ENCODE measurements at regions not wholly inside any gene's neighbourhood (a gene's known extent, or its start where the extent isn't known, plus 50 kb on each side); places are given as distances from the start of the nearest gene placed in this dataset.

DNA sequence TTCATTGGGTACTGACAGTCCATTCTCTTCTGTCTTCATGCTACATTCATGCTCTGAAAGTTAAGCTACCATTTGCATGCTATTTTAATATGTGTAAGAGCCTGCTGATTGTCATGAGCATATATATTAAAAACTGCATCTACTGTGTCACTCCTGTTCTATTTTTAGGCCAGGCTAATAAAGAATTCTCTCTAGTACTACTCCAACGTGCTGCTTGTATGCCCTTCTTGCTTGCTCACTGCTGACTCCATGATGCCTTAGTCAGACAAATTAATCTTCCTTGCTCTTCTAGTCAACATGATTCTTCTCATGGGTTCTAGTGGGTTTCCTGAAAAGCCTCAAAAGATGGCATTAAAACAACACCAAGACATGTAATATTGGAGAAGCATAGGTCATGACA lies 1600.1 kb downstream of the DPP10 start:
- Mint-ChIP-seq H3K27me3 (ENCODE audit: low read depth in 2 of 2) (no peaks in the 10 kb centered on the region), H3K4me1 (no peaks in the 10 kb centered on the region), H3K4me3 (no peak overlapping the region), H3K36me3 (no peaks in the 10 kb centered on the region), H3K9me3 (peaks cover 20 to 33% of the 10 kb centered on the region in 2 donors), H3K27ac (no peak overlapping the region)
- intact Hi-C loops (cut with micrococcal nuclease), result no loop called here
- no peaks in the 10 kb centered on the region for H3K36me3 ChIP-seq (ENCODE audit: control insufficient read depth, insufficient read depth, low read length)
- H3K27me3 ChIP-seq (ENCODE audit: control insufficient read depth, insufficient read depth, low read length), result no peaks in the 10 kb centered on the region
- no peaks in the 10 kb centered on the region for H3K9me3 ChIP-seq (ENCODE audit: control insufficient read depth, insufficient read depth, low read length)
- TF ChIP-seq, protein P1, sequence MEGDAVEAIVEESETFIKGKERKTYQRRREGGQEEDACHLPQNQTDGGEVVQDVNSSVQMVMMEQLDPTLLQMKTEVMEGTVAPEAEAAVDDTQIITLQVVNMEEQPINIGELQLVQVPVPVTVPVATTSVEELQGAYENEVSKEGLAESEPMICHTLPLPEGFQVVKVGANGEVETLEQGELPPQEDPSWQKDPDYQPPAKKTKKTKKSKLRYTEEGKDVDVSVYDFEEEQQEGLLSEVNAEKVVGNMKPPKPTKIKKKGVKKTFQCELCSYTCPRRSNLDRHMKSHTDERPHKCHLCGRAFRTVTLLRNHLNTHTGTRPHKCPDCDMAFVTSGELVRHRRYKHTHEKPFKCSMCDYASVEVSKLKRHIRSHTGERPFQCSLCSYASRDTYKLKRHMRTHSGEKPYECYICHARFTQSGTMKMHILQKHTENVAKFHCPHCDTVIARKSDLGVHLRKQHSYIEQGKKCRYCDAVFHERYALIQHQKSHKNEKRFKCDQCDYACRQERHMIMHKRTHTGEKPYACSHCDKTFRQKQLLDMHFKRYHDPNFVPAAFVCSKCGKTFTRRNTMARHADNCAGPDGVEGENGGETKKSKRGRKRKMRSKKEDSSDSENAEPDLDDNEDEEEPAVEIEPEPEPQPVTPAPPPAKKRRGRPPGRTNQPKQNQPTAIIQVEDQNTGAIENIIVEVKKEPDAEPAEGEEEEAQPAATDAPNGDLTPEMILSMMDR (IDR thresholded peaks at IDR 0.05), result no peak
- no peaks in the 10 kb centered on the region for H3K4me1 ChIP-seq (ENCODE audit: control insufficient read depth, insufficient read depth, low read length)
- DNase-seq (no peak), ATAC-seq (no peak)
- H3K4me3 ChIP-seq (ENCODE audit: low read length), result no peak overlapping the region
- no peak overlapping the region for H3K27ac ChIP-seq (ENCODE audit: low read length)
- WGBS (ENCODE audit: insufficient coverage), result 61% methylated on average over 1 of the region's 1 CpG

DNA sequence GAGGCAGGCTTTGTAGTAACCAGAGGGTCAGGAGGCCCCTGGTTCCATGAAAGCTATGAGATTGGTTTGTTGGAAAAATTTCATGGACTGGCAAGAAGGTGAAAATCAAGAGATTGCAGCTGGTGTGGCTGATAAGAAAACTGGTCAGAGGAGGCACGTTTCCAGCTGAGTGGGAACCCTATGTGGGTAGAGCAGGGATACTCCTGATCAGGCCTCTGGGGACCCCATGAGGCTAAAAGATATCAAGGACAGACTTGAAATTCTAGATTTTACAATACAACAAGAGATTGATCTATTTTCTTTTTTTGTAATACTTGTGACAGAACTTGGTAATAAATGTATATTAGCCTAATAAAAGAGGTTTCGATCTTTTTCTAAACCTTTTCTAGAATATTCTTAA lies 1615.1 kb downstream of the DPP10 start:
- TF ChIP-seq, protein P1 (IDR thresholded peaks at IDR 0.05), result no peak
- H3K4me3 Mint-ChIP-seq, result no peak overlapping the region

GRCh38 chr2:116061023-116061422 lies 1618.6 kb downstream of the DPP10 start:
- Mint-ChIP-seq H3K4me1 (no peaks in the 10 kb centered on the region), H3K27me3 (ENCODE audit: low read depth in 2 of 2) (no peaks in the 10 kb centered on the region), H3K27ac (no peak overlapping the region), H3K9me3 (peaks cover 15 to 32% of the 10 kb centered on the region in 2 donors), H3K4me3 (no peak overlapping the region), H3K36me3 (no peaks in the 10 kb centered on the region)
- Histone ChIP-seq H3K4me1 (ENCODE audit: control insufficient read depth, insufficient read depth, low read length) (no peaks in the 10 kb centered on the region), H3K27me3 (ENCODE audit: control insufficient read depth, insufficient read depth, low read length) (no peaks in the 10 kb centered on the region), H3K4me3 (ENCODE audit: low read length) (no peak overlapping the region), H3K27ac (ENCODE audit: low read length) (no peak overlapping the region), H3K36me3 (ENCODE audit: control insufficient read depth, insufficient read depth, low read length) (no peaks in the 10 kb centered on the region), H3K9me3 (ENCODE audit: control insufficient read depth, insufficient read depth, low read length) (peaks cover 7% of the 10 kb centered on the region)
- no peak for DNase-seq
- 62% methylated on average over 4 of the region's 5 CpGs for WGBS (ENCODE audit: insufficient coverage)
- TF ChIP-seq, protein P1 (IDR thresholded peaks at IDR 0.05), result no peak
- intact Hi-C loops (cut with micrococcal nuclease), result no loop called here
- no peak for ATAC-seq

More for the DNA sequence above, 1615.1 kb downstream of the DPP10 start:
- H3K36me3 Mint-ChIP-seq, result no peaks in the 10 kb centered on the region
- H3K4me3 ChIP-seq (ENCODE audit: low read length), result no peak overlapping the region
- peaks cover 5% of the 10 kb centered on the region for H3K9me3 ChIP-seq (ENCODE audit: control insufficient read depth, insufficient read depth, low read length)
- H3K4me1 Mint-ChIP-seq, result no peaks in the 10 kb centered on the region
- WGBS (ENCODE audit: insufficient coverage), result 29% methylated on average over 1 of the region's 2 CpGs
- H3K4me1 ChIP-seq (ENCODE audit: control insufficient read depth, insufficient read depth, low read length), result no peaks in the 10 kb centered on the region
- H3K9me3 Mint-ChIP-seq, result peaks cover 10 to 20% of the 10 kb centered on the region in 2 donors
- intact Hi-C loops (cut with micrococcal nuclease), result no loop called here
- H3K27ac Mint-ChIP-seq, result no peak overlapping the region
- no peaks in the 10 kb centered on the region for H3K27me3 ChIP-seq (ENCODE audit: control insufficient read depth, insufficient read depth, low read length)
- H3K27me3 Mint-ChIP-seq (ENCODE audit: low read depth in 2 of 2), result no peaks in the 10 kb centered on the region
- H3K27ac ChIP-seq (ENCODE audit: low read length), result no peak overlapping the region
- no peak for DNase-seq
- no peak for ATAC-seq
- H3K36me3 ChIP-seq (ENCODE audit: control insufficient read depth, insufficient read depth, low read length), result no peaks in the 10 kb centered on the region

DNA sequence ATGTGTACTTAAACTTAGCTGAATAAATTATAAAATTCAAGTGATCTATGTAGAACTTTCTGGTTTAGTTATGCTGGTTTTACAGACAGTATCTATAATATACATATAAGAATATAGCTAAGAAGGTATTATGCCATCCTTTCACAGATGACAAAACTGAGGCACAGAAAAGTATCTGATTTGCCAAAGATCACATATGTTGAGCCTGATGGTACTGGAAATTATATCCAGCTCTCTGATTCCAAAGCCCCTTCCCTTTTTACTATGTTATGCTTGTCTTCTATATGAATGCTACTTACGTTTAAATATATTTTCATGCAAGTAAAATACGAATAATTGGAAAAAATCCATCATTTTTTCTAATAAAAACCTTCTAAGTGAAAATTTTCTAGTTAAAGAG lies 1631.3 kb downstream of the DPP10 start:
- ATAC-seq (no peak), DNase-seq (no peak)
- Mint-ChIP-seq H3K27me3 (ENCODE audit: low read depth in 2 of 2) (no peaks in the 10 kb centered on the region), H3K4me3 (no peak overlapping the region), H3K9me3 (peaks cover 9 to 22% of the 10 kb centered on the region in 2 donors), H3K36me3 (no peaks in the 10 kb centered on the region), H3K27ac (no peak overlapping the region), H3K4me1 (no peaks in the 10 kb centered on the region)
- Histone ChIP-seq H3K27me3 (ENCODE audit: control insufficient read depth, insufficient read depth, low read length) (no peaks in the 10 kb centered on the region), H3K27ac (ENCODE audit: low read length) (no peak overlapping the region), H3K36me3 (ENCODE audit: control insufficient read depth, insufficient read depth, low read length) (no peaks in the 10 kb centered on the region), H3K4me3 (ENCODE audit: low read length) (no peak overlapping the region), H3K9me3 (ENCODE audit: control insufficient read depth, insufficient read depth, low read length) (no peaks in the 10 kb centered on the region), H3K4me1 (ENCODE audit: control insufficient read depth, insufficient read depth, low read length) (no peaks in the 10 kb centered on the region)
- no CpG with 5 or more reads among the region's 2 CpGs for WGBS (ENCODE audit: insufficient coverage)
- intact Hi-C loops (cut with micrococcal nuclease), result no loop called here
- TF ChIP-seq, protein P1 (IDR thresholded peaks at IDR 0.05), result no peak

All from natural killer cell (primary cell).